ENCODE measurements at regions not wholly inside any gene's neighbourhood (a gene's known extent, or its start where the extent isn't known, plus 50 kb on each side); places are given as distances from the start of the nearest gene placed in this dataset.
"Not testable (repeated sequence)": the region's sequence is repeated elsewhere in the genome, so short reads cannot be mapped to it uniquely, and the experiment has no call there.

DNA sequence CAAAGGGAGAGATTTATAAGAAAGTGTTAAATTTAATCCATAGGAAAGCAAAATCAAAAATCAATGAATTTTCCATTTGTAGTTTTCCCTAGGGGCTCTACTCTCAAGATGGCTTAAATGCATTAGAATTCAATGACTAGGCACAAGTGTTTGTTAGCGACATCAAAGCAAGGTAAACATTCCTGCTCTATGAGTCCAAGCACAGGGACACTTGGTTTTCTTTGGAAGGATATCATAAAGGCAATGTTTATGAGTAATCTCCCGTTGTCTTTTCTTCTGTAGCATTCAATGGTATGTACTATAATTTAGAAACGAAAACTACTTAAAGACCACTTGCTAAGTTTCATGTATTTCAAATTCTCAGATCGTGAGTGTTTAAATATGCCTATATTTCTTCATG, 54.8 kb upstream of the ZNF717 start:
- H3K36me3 ChIP-seq; H3K27ac ChIP-seq; H3K9me3 ChIP-seq; intact Hi-C loops (cut with DNase I); H3K27me3 ChIP-seq; ATAC-seq; H3K4me1 ChIP-seq; DNase-seq; H3K4me3 ChIP-seq: not testable (repeated sequence)

DNA sequence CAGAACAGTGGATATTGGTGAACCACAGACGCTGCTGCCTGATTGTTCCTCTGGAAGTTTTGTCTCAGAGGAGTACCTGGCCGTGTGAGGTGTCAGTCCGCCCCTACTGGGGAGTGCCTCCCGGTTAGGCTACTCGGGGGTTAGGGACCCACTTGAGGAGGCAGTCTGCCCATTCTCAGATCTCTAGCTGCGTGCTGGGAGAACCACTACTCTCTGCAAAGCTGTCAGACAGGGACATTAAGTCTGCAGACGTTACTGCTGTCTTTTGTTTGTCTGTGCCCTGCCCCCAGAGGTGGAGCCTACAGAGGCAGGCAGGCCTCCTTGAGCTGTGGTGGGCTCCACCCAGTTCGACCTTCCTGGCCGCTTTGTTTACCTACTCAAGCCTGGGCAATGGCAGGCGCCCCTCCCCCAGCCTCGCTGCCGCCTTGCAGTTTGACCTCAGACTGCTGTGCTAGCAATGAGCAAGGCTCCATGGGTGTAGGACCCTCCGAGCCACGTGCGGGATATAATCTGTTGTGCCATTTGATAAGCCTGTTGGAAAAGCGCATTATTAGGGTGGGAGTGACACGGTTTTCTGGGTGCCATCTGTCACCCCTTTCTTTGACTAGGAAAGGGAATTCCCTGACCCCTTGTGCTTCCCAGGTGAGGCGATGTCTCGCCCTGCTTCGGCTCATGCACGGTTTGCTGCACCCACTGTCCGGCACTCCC, 65.1 kb upstream of the ZNF717 start:
- H3K27ac ChIP-seq; H3K4me1 ChIP-seq; H3K36me3 ChIP-seq; DNase-seq; H3K27me3 ChIP-seq; intact Hi-C loops (cut with DNase I); ATAC-seq; H3K9me3 ChIP-seq; H3K4me3 ChIP-seq: not testable (repeated sequence)

DNA sequence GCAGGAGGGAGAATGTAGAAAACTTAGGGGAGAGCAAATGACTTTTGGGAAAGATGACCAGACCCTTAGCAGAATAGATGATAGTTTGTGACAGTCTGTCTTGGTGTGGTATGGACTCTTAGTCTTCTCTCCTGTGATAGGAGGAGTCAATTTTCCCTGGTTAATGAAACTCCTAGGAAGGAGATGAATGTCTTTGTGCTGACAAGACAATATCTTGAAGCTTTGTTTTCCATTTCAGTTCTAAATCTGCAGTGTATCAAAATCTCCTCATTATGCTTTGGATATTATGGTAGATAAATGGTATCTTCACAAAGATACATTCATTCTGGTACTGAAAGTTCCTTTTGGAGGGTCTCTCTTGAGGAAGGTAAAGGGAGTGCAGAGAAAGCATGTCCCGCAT, 77.8 kb upstream of the ZNF717 start:
- no peak for DNase-seq
- TF ChIP-seq, protein P1, sequence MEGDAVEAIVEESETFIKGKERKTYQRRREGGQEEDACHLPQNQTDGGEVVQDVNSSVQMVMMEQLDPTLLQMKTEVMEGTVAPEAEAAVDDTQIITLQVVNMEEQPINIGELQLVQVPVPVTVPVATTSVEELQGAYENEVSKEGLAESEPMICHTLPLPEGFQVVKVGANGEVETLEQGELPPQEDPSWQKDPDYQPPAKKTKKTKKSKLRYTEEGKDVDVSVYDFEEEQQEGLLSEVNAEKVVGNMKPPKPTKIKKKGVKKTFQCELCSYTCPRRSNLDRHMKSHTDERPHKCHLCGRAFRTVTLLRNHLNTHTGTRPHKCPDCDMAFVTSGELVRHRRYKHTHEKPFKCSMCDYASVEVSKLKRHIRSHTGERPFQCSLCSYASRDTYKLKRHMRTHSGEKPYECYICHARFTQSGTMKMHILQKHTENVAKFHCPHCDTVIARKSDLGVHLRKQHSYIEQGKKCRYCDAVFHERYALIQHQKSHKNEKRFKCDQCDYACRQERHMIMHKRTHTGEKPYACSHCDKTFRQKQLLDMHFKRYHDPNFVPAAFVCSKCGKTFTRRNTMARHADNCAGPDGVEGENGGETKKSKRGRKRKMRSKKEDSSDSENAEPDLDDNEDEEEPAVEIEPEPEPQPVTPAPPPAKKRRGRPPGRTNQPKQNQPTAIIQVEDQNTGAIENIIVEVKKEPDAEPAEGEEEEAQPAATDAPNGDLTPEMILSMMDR (IDR thresholded peaks at IDR 0.05): no peak
- no peak for ATAC-seq
- intact Hi-C loops (cut with DNase I): no loop called here
- H3K36me3 ChIP-seq: no peaks in the 10 kb centered on the region
- no peaks in the 10 kb centered on the region for H3K4me1 ChIP-seq
- H3K4me3 ChIP-seq: no peak overlapping the region
- H3K27ac ChIP-seq: no peak overlapping the region
- no peaks in the 10 kb centered on the region for H3K9me3 ChIP-seq
- H3K27me3 ChIP-seq: no peaks in the 10 kb centered on the region

DNA sequence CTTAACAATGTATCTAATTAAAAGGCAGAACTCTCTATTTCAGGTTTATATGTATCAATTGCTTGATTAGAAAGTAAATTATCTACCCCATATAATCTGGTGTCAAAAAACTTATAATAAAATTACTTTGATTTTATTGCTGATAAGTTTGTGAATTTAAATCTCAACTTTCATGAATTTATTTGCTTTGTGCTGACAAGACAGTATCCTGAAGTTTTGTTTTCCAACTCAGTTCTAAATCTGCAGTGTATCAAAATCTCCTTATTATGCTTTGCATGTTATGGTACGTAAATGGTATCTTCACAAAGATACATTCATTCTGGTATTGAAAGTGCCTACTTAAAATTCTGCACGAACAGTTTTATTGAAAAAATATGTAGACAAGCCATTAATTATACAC, 78.5 kb upstream of the ZNF717 start:
- TF ChIP-seq, protein P1 (IDR thresholded peaks at IDR 0.05): no peak
- H3K27me3 ChIP-seq: no peaks in the 10 kb centered on the region
- no peak overlapping the region for H3K27ac ChIP-seq
- no peaks in the 10 kb centered on the region for H3K9me3 ChIP-seq
- no peaks in the 10 kb centered on the region for H3K4me1 ChIP-seq
- H3K36me3 ChIP-seq: no peaks in the 10 kb centered on the region
- intact Hi-C loops (cut with DNase I): no loop called here
- ATAC-seq (no peak), DNase-seq (no peak)
- no peak overlapping the region for H3K4me3 ChIP-seq

DNA sequence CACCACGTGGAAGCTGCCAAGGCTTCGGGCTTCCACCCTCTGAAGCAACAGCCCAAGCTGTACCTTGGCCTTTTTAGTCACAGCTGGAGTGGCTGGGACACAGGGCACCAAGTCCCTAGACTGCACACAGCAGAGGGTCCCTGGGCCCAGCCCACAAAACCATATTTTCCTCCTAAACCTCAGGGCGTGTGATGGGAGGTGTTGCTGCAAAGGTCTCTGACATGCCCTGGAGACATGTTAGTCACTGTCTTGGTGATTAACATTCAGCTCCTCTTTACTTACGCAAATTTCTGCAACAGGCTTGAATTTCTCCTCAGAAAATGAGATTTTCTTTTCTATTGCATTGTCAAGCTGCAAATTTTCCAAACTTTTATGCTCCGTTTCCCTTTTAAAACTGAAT, 98.4 kb upstream of the ZNF717 start:
- DNase-seq; H3K36me3 ChIP-seq; H3K27ac ChIP-seq; H3K4me3 ChIP-seq; H3K9me3 ChIP-seq; ATAC-seq; H3K4me1 ChIP-seq; intact Hi-C loops (cut with DNase I); H3K27me3 ChIP-seq: not testable (repeated sequence)

DNA sequence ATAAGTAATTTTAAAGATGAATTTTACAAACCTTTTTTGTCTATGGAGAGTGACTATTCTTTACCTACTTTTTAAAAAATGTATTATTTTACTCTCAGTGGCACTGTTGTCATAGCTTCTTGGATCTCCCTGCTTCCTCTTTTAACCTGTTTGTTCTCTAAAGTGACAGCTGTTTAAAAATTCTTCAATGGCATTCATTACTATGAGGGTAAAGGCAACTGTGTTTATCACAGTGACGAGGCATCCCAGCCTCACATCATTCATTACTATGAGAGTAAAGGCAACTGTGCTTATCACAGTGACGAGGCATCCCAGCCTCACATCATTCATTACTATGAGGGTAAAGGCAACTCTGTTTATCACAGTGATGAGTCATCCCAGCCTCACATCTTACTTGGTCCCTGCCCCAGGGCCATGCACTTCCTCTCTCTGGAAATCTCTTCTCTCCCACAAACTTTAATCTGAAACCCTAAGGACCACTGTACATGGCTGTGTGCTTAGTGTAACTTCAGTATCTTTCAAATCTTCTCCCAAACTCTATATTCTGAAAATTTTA, 101.7 kb upstream of the ZNF717 start:
- Histone ChIP-seq H3K36me3 (no peaks in the 10 kb centered on the region), H3K27ac (no peak overlapping the region), H3K9me3 (no peaks in the 10 kb centered on the region), H3K4me1 (no peaks in the 10 kb centered on the region), H3K4me3 (no peak overlapping the region), H3K27me3 (no peaks in the 10 kb centered on the region)
- intact Hi-C loops (cut with DNase I): no loop called here
- DNase-seq: no peak
- TF ChIP-seq, protein P1 (IDR thresholded peaks at IDR 0.05): no peak
- ATAC-seq: no peak

DNA sequence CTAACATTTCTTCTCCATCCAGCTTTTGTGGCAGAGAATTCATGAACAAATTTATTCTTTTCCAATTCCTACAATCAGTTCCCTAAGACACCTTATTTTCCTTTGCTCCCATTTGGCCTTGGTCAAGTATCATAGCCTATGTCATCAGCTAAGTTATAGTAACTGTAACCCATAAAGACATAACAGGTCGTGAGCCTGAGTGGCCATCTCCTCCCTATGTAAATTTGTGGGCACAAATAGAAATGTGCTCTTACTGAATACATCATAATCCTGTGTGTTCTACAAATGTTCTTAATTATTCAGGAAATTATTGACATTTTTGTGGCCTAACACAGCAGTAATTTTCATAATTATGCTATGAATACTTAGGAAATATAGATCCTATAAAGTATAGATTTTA, 108.9 kb upstream of the ZNF717 start:
- ATAC-seq (no peak), DNase-seq (no peak)
- Histone ChIP-seq H3K36me3 (no peaks in the 10 kb centered on the region), H3K27me3 (no peaks in the 10 kb centered on the region), H3K4me3 (no peak overlapping the region), H3K9me3 (no peaks in the 10 kb centered on the region), H3K27ac (no peak overlapping the region), H3K4me1 (no peaks in the 10 kb centered on the region)
- intact Hi-C loops (cut with DNase I): no loop called here
- TF ChIP-seq, protein P1 (IDR thresholded peaks at IDR 0.05): no peak
